ENCODE measurements at regions not wholly inside any gene's neighbourhood (a gene's known extent, or its start where the extent isn't known, plus 50 kb on each side); places are given as distances from the start of the nearest gene placed in this dataset.

GRCh38 chr15:24819680-24820079 lies 135.1 kb upstream of the SNRPN start:
- TF ChIP-seq, protein P1, sequence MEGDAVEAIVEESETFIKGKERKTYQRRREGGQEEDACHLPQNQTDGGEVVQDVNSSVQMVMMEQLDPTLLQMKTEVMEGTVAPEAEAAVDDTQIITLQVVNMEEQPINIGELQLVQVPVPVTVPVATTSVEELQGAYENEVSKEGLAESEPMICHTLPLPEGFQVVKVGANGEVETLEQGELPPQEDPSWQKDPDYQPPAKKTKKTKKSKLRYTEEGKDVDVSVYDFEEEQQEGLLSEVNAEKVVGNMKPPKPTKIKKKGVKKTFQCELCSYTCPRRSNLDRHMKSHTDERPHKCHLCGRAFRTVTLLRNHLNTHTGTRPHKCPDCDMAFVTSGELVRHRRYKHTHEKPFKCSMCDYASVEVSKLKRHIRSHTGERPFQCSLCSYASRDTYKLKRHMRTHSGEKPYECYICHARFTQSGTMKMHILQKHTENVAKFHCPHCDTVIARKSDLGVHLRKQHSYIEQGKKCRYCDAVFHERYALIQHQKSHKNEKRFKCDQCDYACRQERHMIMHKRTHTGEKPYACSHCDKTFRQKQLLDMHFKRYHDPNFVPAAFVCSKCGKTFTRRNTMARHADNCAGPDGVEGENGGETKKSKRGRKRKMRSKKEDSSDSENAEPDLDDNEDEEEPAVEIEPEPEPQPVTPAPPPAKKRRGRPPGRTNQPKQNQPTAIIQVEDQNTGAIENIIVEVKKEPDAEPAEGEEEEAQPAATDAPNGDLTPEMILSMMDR (IDR thresholded peaks at IDR 0.05) = no peak
- TF ChIP-seq EP300 (IDR thresholded peaks at IDR 0.05) (no peak), POLR2A (IDR thresholded peaks at IDR 0.05) (no peak)
- intact Hi-C loops (cut with DNase I) = no loop called here
- Histone ChIP-seq H3K36me3 (no peaks in the 10 kb centered on the region), H3K27me3 (no peaks in the 10 kb centered on the region), H3K4me3 (no peak overlapping the region), H3K27ac (no peak overlapping the region), H3K9me3 (no peaks in the 10 kb centered on the region), H3K4me1 (ENCODE audit: insufficient read depth) (no peaks in the 10 kb centered on the region)
- DNase-seq = no peak
- 52 to 65% (median 64%) methylated on average over 2 of the region's 2 CpGs for WGBS, 3 donors

GRCh38 chr15:24823473-24823872 lies 131.3 kb upstream of the SNRPN start:
- DNase-seq = no peak
- 45 to 50% (median 49%) methylated on average over 11 of the region's 11 CpGs for WGBS, 3 donors
- intact Hi-C loops (cut with DNase I) = no loop called here
- TF ChIP-seq, protein P1 (IDR thresholded peaks at IDR 0.05) = no peak
- TF ChIP-seq POLR2A (IDR thresholded peaks at IDR 0.05) = no peak
- no peak for TF ChIP-seq EP300 (IDR thresholded peaks at IDR 0.05)
- Histone ChIP-seq H3K27ac (no peak overlapping the region), H3K4me3 (no peak overlapping the region), H3K4me1 (ENCODE audit: insufficient read depth) (no peaks in the 10 kb centered on the region), H3K27me3 (no peaks in the 10 kb centered on the region), H3K36me3 (no peaks in the 10 kb centered on the region), H3K9me3 (no peaks in the 10 kb centered on the region)

DNA sequence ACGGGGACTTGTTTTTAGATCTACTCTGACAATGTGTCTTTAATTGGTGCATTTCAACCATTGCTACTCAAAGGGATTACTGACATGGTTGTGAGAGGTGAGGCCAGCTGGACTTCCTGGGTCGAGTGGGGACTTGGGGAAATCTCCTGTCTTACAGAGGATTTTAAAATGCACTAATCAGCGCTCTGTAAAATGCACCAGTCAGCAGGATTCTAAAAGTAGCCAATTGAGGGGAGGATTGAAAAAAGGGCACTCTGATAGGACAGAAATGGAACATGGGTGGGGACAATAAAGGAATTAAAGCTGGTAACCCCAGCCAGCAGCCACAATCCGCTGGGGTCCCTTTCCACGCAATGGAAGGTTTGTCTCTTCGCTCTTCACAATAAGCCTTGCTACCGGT lies 122.5 kb upstream of the SNRPN start:
- H3K4me1 ChIP-seq (ENCODE audit: insufficient read depth) = no peaks in the 10 kb centered on the region
- TF ChIP-seq, protein P1 (IDR thresholded peaks at IDR 0.05) = no peak
- no peak for TF ChIP-seq POLR2A (IDR thresholded peaks at IDR 0.05)
- TF ChIP-seq EP300 (IDR thresholded peaks at IDR 0.05) = no peak
- no peaks in the 10 kb centered on the region for H3K9me3 ChIP-seq
- no peak for DNase-seq
- intact Hi-C loops (cut with DNase I) = no loop called here
- 69 to 85% (median 69%) methylated on average over 7 of the region's 7 CpGs for WGBS, 3 donors
- H3K4me3 ChIP-seq = no peak overlapping the region
- H3K27me3 ChIP-seq = no peaks in the 10 kb centered on the region
- H3K36me3 ChIP-seq = no peaks in the 10 kb centered on the region
- H3K27ac ChIP-seq = no peak overlapping the region

DNA sequence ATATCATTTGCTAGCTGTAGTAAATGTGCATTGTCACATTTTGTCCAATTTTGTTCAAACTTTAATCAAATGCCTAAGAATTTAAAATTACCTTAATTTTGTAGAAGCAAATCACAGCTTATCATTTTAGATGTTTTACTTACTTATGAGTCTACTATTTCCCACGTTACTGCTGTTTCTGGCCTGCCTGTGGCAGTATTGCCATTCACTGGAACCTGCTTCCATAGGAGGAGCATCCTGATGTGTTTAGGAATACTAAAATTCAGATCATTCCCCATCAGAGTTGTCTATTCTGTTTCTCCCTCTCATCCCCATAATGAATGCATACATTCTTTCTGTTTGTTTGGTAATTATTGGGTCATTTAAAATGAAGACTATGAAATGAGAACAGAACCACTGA lies 119.5 kb upstream of the SNRPN start:
- H3K9me3 ChIP-seq = no peaks in the 10 kb centered on the region
- H3K27me3 ChIP-seq = no peaks in the 10 kb centered on the region
- intact Hi-C loops (cut with DNase I) = no loop called here
- 44 to 50% (median 45%) methylated on average over 1 of the region's 1 CpG for WGBS, 3 donors
- TF ChIP-seq EP300 (IDR thresholded peaks at IDR 0.05) = no peak
- TF ChIP-seq, protein P1 (IDR thresholded peaks at IDR 0.05) = no peak
- TF ChIP-seq POLR2A (IDR thresholded peaks at IDR 0.05) = no peak
- no peaks in the 10 kb centered on the region for H3K4me1 ChIP-seq (ENCODE audit: insufficient read depth)
- no peak overlapping the region for H3K4me3 ChIP-seq
- DNase-seq = no peak
- H3K36me3 ChIP-seq = no peaks in the 10 kb centered on the region
- H3K27ac ChIP-seq = no peak overlapping the region

- no peak overlapping the region for H3K27ac ChIP-seq
- peak in 4 of 5 donors; percentile 16 to 56 (median 30) for DNase-seq
These were observed 106.7 kb upstream of the SNRPN start for GRCh38 chr15:24848050-24848449.

More at GRCh38 chr15:24848050-24848449, 106.7 kb upstream of the SNRPN start:
- intact Hi-C loops (cut with DNase I) = no loop called here
- H3K4me3 ChIP-seq = no peak overlapping the region
- 34 to 45% (median 41%) methylated on average over 29 to 39 of the region's 39 CpGs for WGBS, 3 donors
- TF ChIP-seq POLR2A (IDR thresholded peaks at IDR 0.05) = no peak
- TF ChIP-seq, protein P1 (IDR thresholded peaks at IDR 0.05) = no peak
- no peak for TF ChIP-seq EP300 (IDR thresholded peaks at IDR 0.05)
- H3K4me1 ChIP-seq (ENCODE audit: insufficient read depth) = no peaks in the 10 kb centered on the region
- H3K9me3 ChIP-seq = no peaks in the 10 kb centered on the region
- no peaks in the 10 kb centered on the region for H3K36me3 ChIP-seq
- H3K27me3 ChIP-seq = no peaks in the 10 kb centered on the region

Data from ovary (tissue), 7 donors.